SU-DHL-6 (cell line): ENCODE measurements at regions not wholly inside any gene's neighbourhood (a gene's known extent, or its start where the extent isn't known, plus 50 kb on each side); places are given as distances from the start of the nearest gene placed in this dataset.

Experiments used
- EZH2phosphoT487 ChIP-seq: fragments of 200-600 bp; sonication (generic), shearing (Covaris generic); conservative IDR thresholded peaks from 2 replicates; pipeline ENCODE4 v1.6.1; 2018; ENCODE audit warnings: mild to moderate bottlenecking, antibody characterized with exemption, low read length, moderate library complexity, mixed read lengths
- TF ChIP-seq, protein P1 (sequence below): fragments of 200-600 bp; sonication (generic); IDR thresholded peaks from one replicate; pipeline ENCODE4 v1.5.1; 2017; ENCODE audit warnings: antibody characterized with exemption, mild to moderate bottlenecking, low read length, moderate library complexity; ENCODE audit not compliant: insufficient read depth, poor library complexity, severe bottlenecking

DNA sequence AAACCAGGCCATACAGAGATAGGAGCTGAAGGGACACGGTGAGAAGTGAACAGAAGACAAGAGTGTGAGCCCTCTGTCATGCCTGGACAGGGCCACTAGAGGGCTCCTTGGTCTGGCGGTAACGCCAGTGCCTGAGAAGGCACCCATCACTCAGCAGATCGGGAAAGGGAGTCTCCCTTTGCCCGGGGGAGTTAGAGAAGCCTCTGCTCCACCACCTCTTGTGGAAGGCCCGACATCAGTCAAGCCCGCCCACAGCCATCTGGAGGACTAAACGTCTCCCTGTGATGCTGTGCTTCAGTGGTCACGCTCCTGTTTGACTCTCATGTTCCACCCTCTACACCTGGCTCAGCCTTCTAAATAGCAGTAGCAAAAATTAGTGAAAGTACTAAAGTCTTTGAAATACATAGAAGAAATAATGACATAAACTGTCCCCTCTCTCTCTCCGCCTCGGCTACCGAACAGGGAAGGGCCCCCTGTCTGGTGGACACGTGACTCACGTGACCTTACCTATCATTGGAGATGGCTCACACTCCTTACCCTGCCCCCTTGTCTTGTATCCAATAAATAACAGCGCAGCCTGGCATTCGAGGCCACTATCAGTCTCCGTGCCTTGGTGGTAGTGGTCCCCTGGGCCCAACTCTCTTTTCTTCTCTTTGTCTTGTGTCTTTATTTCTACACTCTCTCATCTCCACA, 66.7 kb downstream of the RPP21 start:
- TF ChIP-seq EZH2phosphoT487, result no peak
- TF ChIP-seq, protein P1, sequence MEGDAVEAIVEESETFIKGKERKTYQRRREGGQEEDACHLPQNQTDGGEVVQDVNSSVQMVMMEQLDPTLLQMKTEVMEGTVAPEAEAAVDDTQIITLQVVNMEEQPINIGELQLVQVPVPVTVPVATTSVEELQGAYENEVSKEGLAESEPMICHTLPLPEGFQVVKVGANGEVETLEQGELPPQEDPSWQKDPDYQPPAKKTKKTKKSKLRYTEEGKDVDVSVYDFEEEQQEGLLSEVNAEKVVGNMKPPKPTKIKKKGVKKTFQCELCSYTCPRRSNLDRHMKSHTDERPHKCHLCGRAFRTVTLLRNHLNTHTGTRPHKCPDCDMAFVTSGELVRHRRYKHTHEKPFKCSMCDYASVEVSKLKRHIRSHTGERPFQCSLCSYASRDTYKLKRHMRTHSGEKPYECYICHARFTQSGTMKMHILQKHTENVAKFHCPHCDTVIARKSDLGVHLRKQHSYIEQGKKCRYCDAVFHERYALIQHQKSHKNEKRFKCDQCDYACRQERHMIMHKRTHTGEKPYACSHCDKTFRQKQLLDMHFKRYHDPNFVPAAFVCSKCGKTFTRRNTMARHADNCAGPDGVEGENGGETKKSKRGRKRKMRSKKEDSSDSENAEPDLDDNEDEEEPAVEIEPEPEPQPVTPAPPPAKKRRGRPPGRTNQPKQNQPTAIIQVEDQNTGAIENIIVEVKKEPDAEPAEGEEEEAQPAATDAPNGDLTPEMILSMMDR, result peak; percentile 91
